K562 (cell line): ENCODE measurements at regions not wholly inside any gene's neighbourhood (a gene's known extent, or its start where the extent isn't known, plus 50 kb on each side); places are given as distances from the start of the nearest gene placed in this dataset.

Experiments
- ADNP ChIP-seq: fragments of 200-800 bp; sonication (Bioruptor generic); IDR thresholded peaks from 2 replicates; pipeline ENCODE4 v1.6.1; 2016; ENCODE audit warnings: missing genetic modification characterization, missing compliant biosample characterization
- JUN ChIP-seq, 2 experiments: sonication (generic) in 1 of 2; formaldehyde crosslinking in 1 of 2; IDR thresholded peaks; 2 replicates each; pipeline versions ENCODE4 v1.6.1 to v1.8.0; 2012 to 2022; ENCODE audit warnings: borderline replicate concordance in 2 of 2, mild to moderate bottlenecking in 2 of 2, improper control_type of control experiment in 1 of 2, low read depth in 1 of 2, low read length in 1 of 2, missing genetic modification reagents in 1 of 2
- MAFK ChIP-seq: IDR thresholded peaks from 2 replicates; pipeline ENCODE4 v1.6.1; 2011; ENCODE audit warnings: low read length, improper control_type of control experiment
- MAX ChIP-seq: sonication (generic); formaldehyde crosslinking; IDR thresholded peaks from 2 replicates; pipeline ENCODE4 v1.9.0; 2022; ENCODE audit warnings: mild to moderate bottlenecking, missing genetic modification reagents
- NCOA4 ChIP-seq: fragments of 450-650 bp; IDR thresholded peaks from 2 replicates; pipeline ENCODE4 v1.6.1; 2018; ENCODE audit warnings: mild to moderate bottlenecking; ENCODE audit not compliant: partially characterized antibody
- RB1 ChIP-seq: fragments of 450-650 bp; IDR thresholded peaks from 2 replicates; pipeline ENCODE4 v1.6.1; 2017; ENCODE audit warnings: low read depth, mild to moderate bottlenecking
- RBBP5 ChIP-seq: fragments of 200-600 bp; sonication (generic); IDR thresholded peaks from 2 replicates; pipeline ENCODE4 v1.6.1; 2012; ENCODE audit warnings: borderline replicate concordance, mild to moderate bottlenecking, low read length, control low read depth, inconsistent platforms; ENCODE audit not compliant: insufficient read depth, poor library complexity, severe bottlenecking
- TAF9B ChIP-seq: fragments of 450-650 bp; IDR thresholded peaks from 2 replicates; pipeline ENCODE4 v1.6.1; 2018; ENCODE audit warnings: mild to moderate bottlenecking; ENCODE audit not compliant: partially characterized antibody
- ZBTB49 ChIP-seq: sonication (generic); formaldehyde crosslinking; IDR thresholded peaks from 2 replicates; pipeline ENCODE4 v1.8.0; 2022; ENCODE audit warnings: missing genetic modification reagents, mild to moderate bottlenecking, borderline replicate concordance
- ZNF124 ChIP-seq: sonication (generic); formaldehyde crosslinking; IDR thresholded peaks from 2 replicates; pipeline ENCODE4 v1.8.1; 2022; ENCODE audit warnings: missing genetic modification reagents
- ZNF282 ChIP-seq: sonication (generic); formaldehyde crosslinking; IDR thresholded peaks from 2 replicates; pipeline ENCODE4 v1.8.1; 2023; ENCODE audit warnings: missing genetic modification reagents
- TF ChIP-seq, protein P1 (sequence below), 3 experiments: IDR thresholded peaks in 2 of 3; conservative IDR thresholded peaks in 1 of 3; 2 replicates each; pipeline ENCODE4 v1.5.1; 2011 to 2012; ENCODE audit warnings: low read length in 3 of 3, mild to moderate bottlenecking in 3 of 3, control low read depth in 2 of 3, improper control_type of control experiment in 1 of 3, inconsistent platforms in 1 of 3, low read depth in 1 of 3, mixed read lengths in 1 of 3, moderate library complexity in 1 of 3; ENCODE audit not compliant: insufficient read depth in 2 of 3
- TF ChIP-seq, protein P2 (sequence below), 2 experiments: fragments of 450-650 bp; formaldehyde crosslinking in 1 of 2; IDR thresholded peaks; 2 replicates each; pipeline versions ENCODE4 v1.4.0 to v1.6.1; 2014 to 2020; ENCODE audit warnings: mild to moderate bottlenecking in 2 of 2, borderline replicate concordance in 1 of 2, low read depth in 1 of 2

DNA sequence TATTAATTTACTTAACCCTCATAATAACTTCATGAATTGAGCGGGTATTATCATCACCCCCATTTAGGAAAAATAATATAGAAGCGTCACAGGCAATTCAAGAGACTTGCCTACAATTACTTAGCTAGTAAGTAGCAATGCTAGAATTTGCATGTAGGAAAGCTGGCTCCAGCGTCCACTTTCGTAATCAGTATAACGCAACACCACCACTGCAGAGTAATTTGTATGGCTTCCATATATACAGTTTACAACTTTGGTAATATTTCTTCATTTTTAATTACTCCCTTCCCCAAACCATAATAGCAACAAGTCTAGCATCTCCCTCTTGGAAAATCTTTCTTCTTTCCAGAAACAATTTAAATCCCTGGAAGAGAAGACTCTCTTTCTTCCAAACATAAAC is 89.9 kb upstream of the OR5AK2 start:
- TF ChIP-seq TAF9B = no peak
- no peak for TF ChIP-seq RBBP5
- TF ChIP-seq, protein P1, sequence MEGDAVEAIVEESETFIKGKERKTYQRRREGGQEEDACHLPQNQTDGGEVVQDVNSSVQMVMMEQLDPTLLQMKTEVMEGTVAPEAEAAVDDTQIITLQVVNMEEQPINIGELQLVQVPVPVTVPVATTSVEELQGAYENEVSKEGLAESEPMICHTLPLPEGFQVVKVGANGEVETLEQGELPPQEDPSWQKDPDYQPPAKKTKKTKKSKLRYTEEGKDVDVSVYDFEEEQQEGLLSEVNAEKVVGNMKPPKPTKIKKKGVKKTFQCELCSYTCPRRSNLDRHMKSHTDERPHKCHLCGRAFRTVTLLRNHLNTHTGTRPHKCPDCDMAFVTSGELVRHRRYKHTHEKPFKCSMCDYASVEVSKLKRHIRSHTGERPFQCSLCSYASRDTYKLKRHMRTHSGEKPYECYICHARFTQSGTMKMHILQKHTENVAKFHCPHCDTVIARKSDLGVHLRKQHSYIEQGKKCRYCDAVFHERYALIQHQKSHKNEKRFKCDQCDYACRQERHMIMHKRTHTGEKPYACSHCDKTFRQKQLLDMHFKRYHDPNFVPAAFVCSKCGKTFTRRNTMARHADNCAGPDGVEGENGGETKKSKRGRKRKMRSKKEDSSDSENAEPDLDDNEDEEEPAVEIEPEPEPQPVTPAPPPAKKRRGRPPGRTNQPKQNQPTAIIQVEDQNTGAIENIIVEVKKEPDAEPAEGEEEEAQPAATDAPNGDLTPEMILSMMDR (IDR thresholded peaks at IDR 0.05 in 2 of 3, conservative IDR thresholded peaks at IDR 0.05 in 1 of 3; ENCODE audit: insufficient read depth in 2 of 3, low read depth in 1 of 3, low read length in 3 of 3) = no peak
- no peak for TF ChIP-seq MAX (CRISPR knock-in tag)
- TF ChIP-seq RB1 = no peak
- no peak for TF ChIP-seq ZNF124 (CRISPR knock-in tag)
- no peak for TF ChIP-seq NCOA4
- TF ChIP-seq MAFK = no peak
- TF ChIP-seq ZBTB49 (CRISPR knock-in tag) = no peak
- TF ChIP-seq ZNF282 (CRISPR knock-in tag) = no peak
- TF ChIP-seq, protein P2, sequence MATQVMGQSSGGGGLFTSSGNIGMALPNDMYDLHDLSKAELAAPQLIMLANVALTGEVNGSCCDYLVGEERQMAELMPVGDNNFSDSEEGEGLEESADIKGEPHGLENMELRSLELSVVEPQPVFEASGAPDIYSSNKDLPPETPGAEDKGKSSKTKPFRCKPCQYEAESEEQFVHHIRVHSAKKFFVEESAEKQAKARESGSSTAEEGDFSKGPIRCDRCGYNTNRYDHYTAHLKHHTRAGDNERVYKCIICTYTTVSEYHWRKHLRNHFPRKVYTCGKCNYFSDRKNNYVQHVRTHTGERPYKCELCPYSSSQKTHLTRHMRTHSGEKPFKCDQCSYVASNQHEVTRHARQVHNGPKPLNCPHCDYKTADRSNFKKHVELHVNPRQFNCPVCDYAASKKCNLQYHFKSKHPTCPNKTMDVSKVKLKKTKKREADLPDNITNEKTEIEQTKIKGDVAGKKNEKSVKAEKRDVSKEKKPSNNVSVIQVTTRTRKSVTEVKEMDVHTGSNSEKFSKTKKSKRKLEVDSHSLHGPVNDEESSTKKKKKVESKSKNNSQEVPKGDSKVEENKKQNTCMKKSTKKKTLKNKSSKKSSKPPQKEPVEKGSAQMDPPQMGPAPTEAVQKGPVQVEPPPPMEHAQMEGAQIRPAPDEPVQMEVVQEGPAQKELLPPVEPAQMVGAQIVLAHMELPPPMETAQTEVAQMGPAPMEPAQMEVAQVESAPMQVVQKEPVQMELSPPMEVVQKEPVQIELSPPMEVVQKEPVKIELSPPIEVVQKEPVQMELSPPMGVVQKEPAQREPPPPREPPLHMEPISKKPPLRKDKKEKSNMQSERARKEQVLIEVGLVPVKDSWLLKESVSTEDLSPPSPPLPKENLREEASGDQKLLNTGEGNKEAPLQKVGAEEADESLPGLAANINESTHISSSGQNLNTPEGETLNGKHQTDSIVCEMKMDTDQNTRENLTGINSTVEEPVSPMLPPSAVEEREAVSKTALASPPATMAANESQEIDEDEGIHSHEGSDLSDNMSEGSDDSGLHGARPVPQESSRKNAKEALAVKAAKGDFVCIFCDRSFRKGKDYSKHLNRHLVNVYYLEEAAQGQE (IDR thresholded peaks at IDR 0.05; ENCODE audit: borderline replicate concordance) = no peak
- TF ChIP-seq, protein P2 (CRISPR knock-in tag; IDR thresholded peaks at IDR 0.05; ENCODE audit: low read depth) = no peak
- no peak for TF ChIP-seq JUN (IDR thresholded peaks at IDR 0.05; ENCODE audit: borderline replicate concordance, low read depth, low read length)
- TF ChIP-seq JUN (CRISPR knock-in tag; IDR thresholded peaks at IDR 0.05; ENCODE audit: borderline replicate concordance) = no peak
- no peak for TF ChIP-seq ADNP (tag)
